AG09319 (cell line): ENCODE measurements at regions not wholly inside any gene's neighbourhood (a gene's known extent, or its start where the extent isn't known, plus 50 kb on each side); places are given as distances from the start of the nearest gene placed in this dataset.

Experiments
- DNase-seq: peaks from one replicate; pipeline ENCODE4 v3.0.0-alpha.2; 2010; ENCODE audit warnings: low read depth; ENCODE audit errors: extremely low read depth
- TF ChIP-seq, protein P1 (sequence below): IDR thresholded peaks from 2 replicates; pipeline ENCODE4 v1.5.1; 2011; ENCODE audit warnings: low read depth, mild to moderate bottlenecking, inconsistent platforms, low read length, moderate library complexity

DNA sequence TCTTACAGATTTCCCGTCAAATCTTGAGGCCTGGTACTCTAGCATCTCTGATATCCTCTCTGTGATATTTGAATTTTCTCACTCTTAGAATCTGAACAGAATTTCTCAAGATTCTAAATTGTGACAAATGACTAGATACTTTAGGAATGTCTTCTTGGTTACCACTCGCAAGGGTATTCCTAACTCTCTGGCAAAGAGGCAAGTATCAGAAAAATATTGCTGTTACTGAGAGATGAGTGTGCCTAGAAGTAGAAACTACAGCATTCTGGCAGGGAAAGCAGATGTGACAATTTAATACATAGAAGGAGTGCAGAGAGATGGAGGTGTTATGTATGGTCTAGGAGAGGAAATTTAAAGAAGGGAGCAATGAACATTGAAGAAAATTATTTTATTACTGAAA lies 467.8 kb downstream of the LRIG3 start:
- DNase-seq = no peak

DNA sequence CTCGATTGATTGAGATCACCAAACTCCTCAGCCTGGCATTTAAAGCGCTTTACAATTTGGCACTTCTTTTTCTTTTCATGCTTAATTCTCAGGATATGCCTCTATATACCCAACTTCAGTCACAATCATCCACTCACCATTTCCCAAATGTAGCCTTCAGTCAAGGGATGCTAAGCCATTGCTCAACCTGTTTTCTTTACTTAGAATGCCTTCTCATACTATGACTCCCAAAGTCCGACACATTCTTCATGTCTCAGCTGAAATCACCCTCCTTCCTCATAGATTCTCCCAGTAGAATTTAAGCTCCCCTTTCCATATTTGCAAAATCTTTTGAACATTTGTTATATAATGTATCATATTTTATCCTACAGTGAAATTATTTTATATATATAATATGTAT lies 467.0 kb downstream of the LRIG3 start:
- TF ChIP-seq, protein P1, sequence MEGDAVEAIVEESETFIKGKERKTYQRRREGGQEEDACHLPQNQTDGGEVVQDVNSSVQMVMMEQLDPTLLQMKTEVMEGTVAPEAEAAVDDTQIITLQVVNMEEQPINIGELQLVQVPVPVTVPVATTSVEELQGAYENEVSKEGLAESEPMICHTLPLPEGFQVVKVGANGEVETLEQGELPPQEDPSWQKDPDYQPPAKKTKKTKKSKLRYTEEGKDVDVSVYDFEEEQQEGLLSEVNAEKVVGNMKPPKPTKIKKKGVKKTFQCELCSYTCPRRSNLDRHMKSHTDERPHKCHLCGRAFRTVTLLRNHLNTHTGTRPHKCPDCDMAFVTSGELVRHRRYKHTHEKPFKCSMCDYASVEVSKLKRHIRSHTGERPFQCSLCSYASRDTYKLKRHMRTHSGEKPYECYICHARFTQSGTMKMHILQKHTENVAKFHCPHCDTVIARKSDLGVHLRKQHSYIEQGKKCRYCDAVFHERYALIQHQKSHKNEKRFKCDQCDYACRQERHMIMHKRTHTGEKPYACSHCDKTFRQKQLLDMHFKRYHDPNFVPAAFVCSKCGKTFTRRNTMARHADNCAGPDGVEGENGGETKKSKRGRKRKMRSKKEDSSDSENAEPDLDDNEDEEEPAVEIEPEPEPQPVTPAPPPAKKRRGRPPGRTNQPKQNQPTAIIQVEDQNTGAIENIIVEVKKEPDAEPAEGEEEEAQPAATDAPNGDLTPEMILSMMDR = no peak
- no peak for DNase-seq

More for the DNA sequence above, 467.8 kb downstream of the LRIG3 start:
- TF ChIP-seq, protein P1 = no peak

DNA sequence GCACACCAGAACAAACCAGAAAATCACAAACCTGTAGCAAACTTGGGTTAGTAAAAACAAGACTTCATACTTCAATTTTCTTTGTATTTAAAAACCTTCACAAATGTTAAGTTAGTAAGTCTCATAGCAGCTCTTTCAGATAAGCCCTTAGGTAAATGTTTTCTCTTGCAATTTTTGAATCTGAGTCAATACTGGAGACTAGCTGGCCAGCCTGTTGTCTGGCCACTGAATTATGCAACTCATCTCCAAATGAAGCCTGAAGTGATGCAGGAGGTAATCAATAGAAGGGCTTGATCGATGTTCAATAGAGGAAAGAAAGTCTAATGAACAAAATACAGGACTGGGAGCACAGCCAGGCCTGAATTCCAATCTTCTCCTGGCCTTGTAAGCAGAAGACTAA lies 465.2 kb downstream of the LRIG3 start:
- DNase-seq = no peak
- TF ChIP-seq, protein P1 = no peak

DNA sequence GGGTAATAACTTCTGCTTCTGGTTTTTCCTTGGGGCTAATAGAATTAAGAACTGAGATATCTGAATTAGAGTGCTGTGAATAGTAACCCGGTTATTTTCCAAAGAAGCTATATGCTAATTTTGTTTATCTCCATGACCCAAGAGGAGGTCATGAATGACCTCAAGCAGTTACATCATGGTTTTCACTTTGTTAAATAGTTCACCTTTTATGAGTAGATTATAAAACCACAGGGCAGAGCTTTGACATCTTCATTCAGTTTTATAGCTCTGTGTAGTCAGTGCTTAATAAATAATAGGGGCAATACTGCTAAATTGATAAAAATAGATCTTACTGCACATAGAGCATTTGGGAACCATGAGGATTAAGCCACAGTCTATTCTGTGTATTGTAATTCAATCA lies 462.2 kb downstream of the LRIG3 start:
- DNase-seq = no peak
- TF ChIP-seq, protein P1 = no peak

DNA sequence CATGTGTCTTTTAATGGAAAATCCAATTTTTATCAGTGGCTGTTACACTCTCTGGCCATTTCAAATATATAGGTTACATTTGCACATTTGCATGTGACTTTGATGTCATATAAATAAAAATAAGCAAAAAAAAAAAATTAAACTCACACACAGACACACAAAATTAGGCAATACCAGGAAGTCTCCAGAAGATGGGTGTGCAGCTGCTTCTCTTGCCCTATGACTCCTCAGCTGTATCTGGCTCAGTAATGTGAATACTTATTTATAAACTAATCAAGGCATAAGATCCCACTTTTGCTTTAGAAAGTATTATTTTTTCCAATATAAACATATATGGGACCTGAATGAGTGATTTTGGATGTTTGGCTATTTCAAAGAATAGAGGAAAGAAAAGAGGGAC lies 461.1 kb downstream of the LRIG3 start:
- DNase-seq = no peak
- TF ChIP-seq, protein P1 = no peak

DNA sequence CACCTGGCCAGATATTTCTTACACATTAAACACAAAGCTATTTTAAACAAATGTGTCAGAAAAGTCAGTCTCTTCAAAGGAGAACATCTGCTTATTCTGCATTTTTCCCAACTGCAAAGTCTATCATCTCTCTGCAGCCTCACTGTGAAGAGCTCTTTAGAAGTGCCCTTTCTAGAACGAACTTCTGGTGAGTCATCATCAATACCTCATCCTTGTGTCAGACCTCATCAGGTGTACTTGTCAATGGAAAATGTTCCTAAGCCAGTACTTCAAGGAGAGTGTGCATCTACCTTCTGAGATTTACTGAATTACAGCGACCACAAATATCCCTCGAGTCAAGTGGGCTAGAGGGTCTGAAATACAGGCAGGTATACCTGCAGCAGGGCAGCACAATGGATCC lies 457.3 kb downstream of the LRIG3 start:
- TF ChIP-seq, protein P1 = no peak
- no peak for DNase-seq

DNA sequence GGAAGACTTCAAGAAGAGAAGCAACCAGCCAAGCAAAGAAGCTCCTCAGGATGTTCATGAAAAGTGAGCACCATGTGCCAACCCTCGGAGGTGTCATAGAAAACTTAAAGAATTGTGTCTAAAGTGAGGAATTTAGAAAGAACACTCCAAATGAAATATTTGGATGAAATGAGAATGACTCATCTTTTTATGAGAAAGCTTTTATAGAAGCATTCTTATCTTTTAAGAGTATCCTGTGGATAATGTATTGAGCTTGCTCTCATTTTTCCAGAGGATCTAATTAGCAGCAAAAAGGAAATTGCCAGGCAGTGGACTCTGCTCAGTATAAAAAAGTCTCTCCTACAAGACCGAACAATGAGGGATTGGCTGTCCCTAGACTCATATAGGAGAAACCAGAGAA lies 454.9 kb downstream of the LRIG3 start:
- DNase-seq = no peak
- TF ChIP-seq, protein P1 = no peak
